GM21515 (cell line): ENCODE measurements at regions not wholly inside any gene's neighbourhood (a gene's known extent, or its start where the extent isn't known, plus 50 kb on each side); places are given as distances from the start of the nearest gene placed in this dataset.

ENCODE experiments used
- ATAC-seq: cut with Tn5 transposase; IDR thresholded peaks from one replicate; pipeline ENCODE4 v1.9.1; 2021; ENCODE audit not compliant: unreplicated experiment

GRCh38 chr21:35358008-35358407, 308.9 kb upstream of the RUNX1 start:
- ATAC-seq: no peak

GRCh38 chr21:35357041-35357780, 308.1 kb upstream of the RUNX1 start:
- no peak for ATAC-seq

GRCh38 chr21:35354078-35354477, 305.0 kb upstream of the RUNX1 start:
- no peak for ATAC-seq

- no peak for ATAC-seq
Measured at GRCh38 chr21:35352793-35353192, 303.7 kb upstream of the RUNX1 start.

- no peak for ATAC-seq
Measured at GRCh38 chr21:35352066-35352770, 303.1 kb upstream of the RUNX1 start.

GRCh38 chr21:35351434-35351833, 302.3 kb upstream of the RUNX1 start:
- ATAC-seq: no peak

GRCh38 chr21:35350965-35351364, 301.9 kb upstream of the RUNX1 start:
- no peak for ATAC-seq

- ATAC-seq: no peak
Measured at GRCh38 chr21:35349376-35350080, 300.4 kb upstream of the RUNX1 start.

GRCh38 chr21:35348686-35349085, 299.6 kb upstream of the RUNX1 start:
- ATAC-seq: no peak

GRCh38 chr21:35346697-35347096, 297.6 kb upstream of the RUNX1 start:
- no peak for ATAC-seq

- ATAC-seq: no peak
Measured at GRCh38 chr21:35345954-35346353, 296.9 kb upstream of the RUNX1 start.

GRCh38 chr21:35344582-35344981, 295.5 kb upstream of the RUNX1 start:
- ATAC-seq: no peak

GRCh38 chr21:35343046-35343819, 294.1 kb upstream of the RUNX1 start:
- ATAC-seq: no peak

- no peak for ATAC-seq
Measured at GRCh38 chr21:35342440-35342839, 293.3 kb upstream of the RUNX1 start.

GRCh38 chr21:35340273-35340672, 291.2 kb upstream of the RUNX1 start:
- no peak for ATAC-seq

- ATAC-seq: no peak
Measured at GRCh38 chr21:35338881-35339632, 290.0 kb upstream of the RUNX1 start.

- ATAC-seq: no peak
Measured at GRCh38 chr21:35338281-35338680, 289.2 kb upstream of the RUNX1 start.

GRCh38 chr21:35337573-35337972, 288.5 kb upstream of the RUNX1 start:
- no peak for ATAC-seq

- ATAC-seq: no peak
Measured at GRCh38 chr21:35336534-35336933, 287.4 kb upstream of the RUNX1 start.

- no peak for ATAC-seq
Measured at GRCh38 chr21:35335951-35336446, 286.9 kb upstream of the RUNX1 start.
